Stomach (tissue), 4 donors: ENCODE measurements at regions not wholly inside any gene's neighbourhood (a gene's known extent, or its start where the extent isn't known, plus 50 kb on each side); places are given as distances from the start of the nearest gene placed in this dataset.

Experiments used
- POLR2A ChIP-seq, 4 donors: fragments of 450-650 bp; IDR thresholded peaks; one replicate each; pipeline ENCODE4 v1.6.1; 2016; ENCODE audit warnings: antibody characterized with exemption in 4 of 4, control low read depth in 2 of 4, mild to moderate bottlenecking in 1 of 4, moderate library complexity in 1 of 4
- POLR2AphosphoS5 ChIP-seq, 3 donors: sonication (generic); formaldehyde crosslinking; IDR thresholded peaks; one replicate each; pipeline ENCODE4 v1.6.1; 2016; ENCODE audit warnings: antibody characterized with exemption in 3 of 3

- TF ChIP-seq POLR2AphosphoS5 (IDR thresholded peaks at IDR 0.05) (no peak), POLR2A (IDR thresholded peaks at IDR 0.05) (no peak)
Measured at GRCh38 chr6:167649476-167649875, 177.2 kb upstream of the AFDN start.
